Astrocyte of the spinal cord (primary cell): ENCODE measurements at regions not wholly inside any gene's neighbourhood (a gene's known extent, or its start where the extent isn't known, plus 50 kb on each side); places are given as distances from the start of the nearest gene placed in this dataset.

Experiments used
- DNase-seq: peaks from one replicate; pipeline ENCODE4 v3.0.0; 2011; ENCODE audit warnings: low read depth, low spot score
- H3K4me3 ChIP-seq: 2 replicates; pipeline ENCODE4 v1.5.1; 2011; ENCODE audit warnings: low read depth, mild to moderate bottlenecking, low read length, moderate library complexity
- CTCF ChIP-seq: IDR thresholded peaks from 2 replicates; pipeline ENCODE4 v1.5.1; 2012; ENCODE audit warnings: low read depth, mild to moderate bottlenecking, low read length, inconsistent platforms
- in situ Hi-C: cut with HindIII; loops from 2 replicates; pipeline ENCODE4 v1.10.0; 2017; ENCODE audit warnings: low sequenced_read_pairs

- H3K4me3 ChIP-seq: no peak overlapping the region
- TF ChIP-seq CTCF: no peak
- peak; percentile 8 for DNase-seq
- in situ Hi-C loops: no loop called here
These were observed 420.9 kb upstream of the MGMT start for GRCh38 chr10:129046065-129046681.

DNA sequence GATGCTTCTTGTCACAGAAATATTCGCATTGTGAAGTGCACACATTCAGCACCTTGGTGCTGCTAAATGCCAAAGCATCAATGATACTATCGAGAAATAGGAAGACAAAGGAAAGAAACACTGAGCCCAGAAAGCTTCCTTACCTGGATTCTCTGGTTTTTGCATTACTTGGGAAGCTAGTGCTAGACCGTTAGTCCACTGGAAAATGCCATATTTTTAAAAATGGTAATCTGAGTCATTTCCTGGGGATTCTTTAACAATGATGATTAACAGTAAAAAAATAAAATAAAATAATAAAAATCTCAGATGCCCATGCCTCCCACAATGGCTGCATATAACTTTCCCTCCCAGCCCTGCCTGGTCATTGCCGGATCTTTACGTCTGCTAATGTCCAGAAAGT lies 420.1 kb upstream of the MGMT start:
- H3K4me3 ChIP-seq: no peak overlapping the region
- TF ChIP-seq CTCF: no peak
- in situ Hi-C loops: no loop called here
- DNase-seq: peak; percentile 3

DNA sequence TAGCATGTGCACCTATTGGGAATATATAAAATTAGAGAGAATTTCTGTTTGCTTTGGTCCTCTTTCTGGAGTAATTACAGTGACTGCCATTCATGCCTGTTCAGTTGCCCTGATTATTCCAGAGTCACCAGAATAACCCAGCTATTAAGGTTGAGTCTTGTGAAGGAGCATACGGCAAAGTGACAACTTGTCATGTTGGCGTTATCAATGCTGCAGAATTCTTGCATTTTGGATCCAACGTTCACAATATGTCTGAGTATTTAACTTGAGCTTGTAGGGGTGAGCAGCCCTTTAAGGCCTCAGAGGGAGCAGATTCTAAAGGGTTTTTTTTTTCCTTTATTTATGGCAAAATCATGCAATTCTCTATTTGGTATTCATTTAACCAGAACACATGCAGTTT lies 419.4 kb upstream of the MGMT start:
- DNase-seq: no peak
- in situ Hi-C loops: no loop called here
- TF ChIP-seq CTCF: no peak
- H3K4me3 ChIP-seq: no peak overlapping the region

DNA sequence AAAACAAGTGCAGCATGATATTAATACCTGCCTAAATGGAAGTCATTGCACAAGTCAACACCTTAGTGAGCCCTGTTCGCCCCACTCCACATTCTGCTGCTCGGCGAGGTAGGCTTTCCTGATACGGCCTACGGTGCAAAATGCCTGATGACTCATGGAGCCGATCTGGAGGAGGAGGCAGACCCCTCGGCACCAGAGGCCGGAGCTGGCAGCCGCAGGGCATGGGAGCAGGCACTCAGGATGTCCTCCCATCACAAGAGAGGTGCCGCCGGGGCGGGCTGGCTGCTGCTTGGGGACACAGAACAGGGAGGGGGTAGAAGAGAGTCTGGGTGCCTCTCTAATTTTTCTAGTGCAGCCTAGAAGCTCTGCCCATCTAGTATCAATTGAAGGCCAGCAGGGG lies 418.5 kb upstream of the MGMT start:
- in situ Hi-C loops: no loop called here
- no peak for TF ChIP-seq CTCF
- no peak overlapping the region for H3K4me3 ChIP-seq
- no peak for DNase-seq

DNA sequence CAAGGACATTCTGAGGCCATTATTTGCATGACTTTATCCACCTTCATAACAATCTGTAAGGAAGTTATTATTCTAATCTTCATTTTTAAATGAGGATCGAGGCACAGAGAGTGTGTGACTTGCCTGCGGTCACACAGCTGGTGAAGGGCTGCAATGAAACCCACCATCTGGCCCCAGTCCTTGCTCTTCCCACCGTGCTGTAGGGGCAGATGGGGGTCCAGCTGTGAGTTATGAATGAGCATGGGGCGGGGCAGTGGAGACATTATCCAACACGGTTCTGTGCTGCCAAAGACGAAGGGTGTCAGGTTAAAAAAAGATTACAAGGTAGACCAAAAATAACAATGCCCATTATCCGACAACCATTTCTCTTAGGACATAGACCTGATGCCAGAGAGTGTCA lies 417.5 kb upstream of the MGMT start:
- no peak for DNase-seq
- TF ChIP-seq CTCF: no peak
- in situ Hi-C loops: no loop called here
- no peak overlapping the region for H3K4me3 ChIP-seq

GRCh38 chr10:129055225-129055624 lies 411.8 kb upstream of the MGMT start:
- in situ Hi-C loops: no loop called here
- no peak for DNase-seq

More at GRCh38 chr10:129055225-129055624, 411.8 kb upstream of the MGMT start:
- TF ChIP-seq CTCF: no peak
- no peak overlapping the region for H3K4me3 ChIP-seq
